ENCODE measurements at regions not wholly inside any gene's neighbourhood (a gene's known extent, or its start where the extent isn't known, plus 50 kb on each side); places are given as distances from the start of the nearest gene placed in this dataset.

GRCh38 chr5:164763206-164763605 lies 1257.8 kb downstream of the MAT2B start:
- Histone ChIP-seq H3K9me3 (replicated peaks; ENCODE audit: control insufficient read depth, insufficient read depth, low read length) (no peaks in the 10 kb centered on the region), H3K9ac (replicated peaks; ENCODE audit: extremely low read depth, insufficient read depth, low read length) (no peak overlapping the region), H3K36me3 (ENCODE audit: control insufficient read depth in 2 of 2, extremely low read depth in 1 of 2, insufficient read depth in 2 of 2, low read length in 2 of 2) (no peaks in the 10 kb centered on the region), H3K27me3 (ENCODE audit: control insufficient read depth in 2 of 2, insufficient read depth in 2 of 2, low read length in 2 of 2) (no peaks in the 10 kb centered on the region), H3K4me2 (ENCODE audit: insufficient read depth, low read length) (no peak overlapping the region), H4K20me1 (replicated peaks; ENCODE audit: control insufficient read depth, extremely low read depth, insufficient read depth, low read length) (no peaks in the 10 kb centered on the region), H2AFZ (ENCODE audit: low read depth, low read length) (no peak overlapping the region), H3K4me1 (ENCODE audit: control insufficient read depth, extremely low read depth, insufficient read depth, low read length) (no peaks in the 10 kb centered on the region), H3K79me2 (ENCODE audit: control insufficient read depth, insufficient read depth, low read length) (no peaks in the 10 kb centered on the region), H3K27ac (ENCODE audit: insufficient read depth, low read depth, low read length) (no peak overlapping the region), H3K4me3 (replicated peaks in 1 of 3; ENCODE audit: insufficient read depth in 1 of 3, low read depth in 1 of 3, low read length in 3 of 3) (no peak overlapping the region), H3K9me1 (replicated peaks; ENCODE audit: control insufficient read depth, extremely low read depth, insufficient read depth, low read length) (no peaks in the 10 kb centered on the region)
- no peak for DNase-seq (ENCODE audit: low read depth, low spot score)
- dilution Hi-C loops (cut with MboI; ENCODE audit: extremely low pct_ligation_motif_present, low sequenced_read_pairs) (no loop called here), intact Hi-C loops (cut with micrococcal nuclease) (no loop called here)
- POLR2A ChIA-PET = no interaction called here
- BruUV-seq (replicated peaks) = no TSS peak
- no peak for FAIRE-seq
- TF ChIP-seq MYC (IDR thresholded peaks at IDR 0.05; ENCODE audit: low read depth, low read length) (no peak), POLR2AphosphoS5 (IDR thresholded peaks at IDR 0.05; ENCODE audit: insufficient read depth, low read depth, low read length) (no peak), POLR2A (IDR thresholded peaks at IDR 0.05; ENCODE audit: low read depth, low read length) (no peak), EZH2 (IDR thresholded peaks at IDR 0.05; ENCODE audit: borderline replicate concordance, low read depth, low read length, severe bottlenecking) (no peak), JUN (IDR thresholded peaks at IDR 0.05; ENCODE audit: borderline replicate concordance, insufficient read depth, insufficient read length, low read depth) (no peak), CTCF (IDR thresholded peaks at IDR 0.05; ENCODE audit: extremely low read depth in 1 of 2, insufficient read depth in 1 of 2, low read depth in 1 of 2, low read length in 2 of 2) (no peak), FOS (IDR thresholded peaks at IDR 0.05; ENCODE audit: borderline replicate concordance, insufficient read depth, low read length) (no peak), GATA2 (IDR thresholded peaks at IDR 0.05; ENCODE audit: insufficient read depth, insufficient read length, low read depth, low read length) (no peak)
- TF ChIP-seq, protein P1, sequence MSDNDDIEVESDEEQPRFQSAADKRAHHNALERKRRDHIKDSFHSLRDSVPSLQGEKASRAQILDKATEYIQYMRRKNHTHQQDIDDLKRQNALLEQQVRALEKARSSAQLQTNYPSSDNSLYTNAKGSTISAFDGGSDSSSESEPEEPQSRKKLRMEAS (IDR thresholded peaks at IDR 0.05; ENCODE audit: insufficient read depth, insufficient read length) = no peak
- CTCF ChIA-PET = interaction anchor here (0.6 kb wide), 1 partner anchor 17 kb away, joined by 3 read pairs; no protein-coding TSS in a partner anchor

All from endothelial cell of umbilical vein (primary cell).